ENCODE measurements at regions not wholly inside any gene's neighbourhood (a gene's known extent, or its start where the extent isn't known, plus 50 kb on each side); places are given as distances from the start of the nearest gene placed in this dataset.

DNA sequence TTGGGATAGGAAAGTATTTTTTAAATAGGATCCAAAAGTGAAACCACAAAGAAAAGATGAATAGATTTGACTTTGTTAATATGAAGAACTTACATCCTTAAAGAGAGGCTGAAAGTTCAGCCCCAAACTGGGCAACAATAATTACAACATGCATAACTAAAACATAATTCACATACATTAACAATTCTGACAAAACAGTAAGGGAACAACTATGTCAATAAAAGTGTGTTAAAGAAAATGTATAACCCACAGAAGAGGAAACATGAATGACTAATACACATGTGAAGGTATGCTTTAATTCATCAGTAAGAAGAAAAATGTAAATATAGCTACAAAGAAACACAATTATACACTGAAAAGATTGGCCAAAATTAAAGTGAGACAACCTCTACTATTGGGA lies 1597.6 kb upstream of the MIR17HG start:
- H3K9ac ChIP-seq (ENCODE audit: low read length): no peak overlapping the region
- H4K20me1 ChIP-seq (ENCODE audit: low read depth, low read length): no peaks in the 10 kb centered on the region
- TF ChIP-seq, protein P1, sequence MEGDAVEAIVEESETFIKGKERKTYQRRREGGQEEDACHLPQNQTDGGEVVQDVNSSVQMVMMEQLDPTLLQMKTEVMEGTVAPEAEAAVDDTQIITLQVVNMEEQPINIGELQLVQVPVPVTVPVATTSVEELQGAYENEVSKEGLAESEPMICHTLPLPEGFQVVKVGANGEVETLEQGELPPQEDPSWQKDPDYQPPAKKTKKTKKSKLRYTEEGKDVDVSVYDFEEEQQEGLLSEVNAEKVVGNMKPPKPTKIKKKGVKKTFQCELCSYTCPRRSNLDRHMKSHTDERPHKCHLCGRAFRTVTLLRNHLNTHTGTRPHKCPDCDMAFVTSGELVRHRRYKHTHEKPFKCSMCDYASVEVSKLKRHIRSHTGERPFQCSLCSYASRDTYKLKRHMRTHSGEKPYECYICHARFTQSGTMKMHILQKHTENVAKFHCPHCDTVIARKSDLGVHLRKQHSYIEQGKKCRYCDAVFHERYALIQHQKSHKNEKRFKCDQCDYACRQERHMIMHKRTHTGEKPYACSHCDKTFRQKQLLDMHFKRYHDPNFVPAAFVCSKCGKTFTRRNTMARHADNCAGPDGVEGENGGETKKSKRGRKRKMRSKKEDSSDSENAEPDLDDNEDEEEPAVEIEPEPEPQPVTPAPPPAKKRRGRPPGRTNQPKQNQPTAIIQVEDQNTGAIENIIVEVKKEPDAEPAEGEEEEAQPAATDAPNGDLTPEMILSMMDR (IDR thresholded peaks at IDR 0.05; ENCODE audit: insufficient read depth, low read length, poor library complexity, severe bottlenecking): no peak
- TF ChIP-seq EZH2phosphoT487 (conservative IDR thresholded peaks at IDR 0.05; ENCODE audit: low read length): no peak
- no peak overlapping the region for H2AFZ ChIP-seq (ENCODE audit: low read depth, low read length, severe bottlenecking)
- H3K9me3 ChIP-seq (ENCODE audit: insufficient read depth, low read length): no peaks in the 10 kb centered on the region
- no peaks in the 10 kb centered on the region for H3F3A ChIP-seq (ENCODE audit: insufficient read depth)
- H3K9me2 ChIP-seq (replicated peaks; ENCODE audit: insufficient read depth, low read length): no peaks in the 10 kb centered on the region
- no peaks in the 10 kb centered on the region for H3K36me3 ChIP-seq (ENCODE audit: low read length)
- no peaks in the 10 kb centered on the region for H3K79me2 ChIP-seq (ENCODE audit: insufficient read depth, low read length)
- H3K27ac ChIP-seq (ENCODE audit: low read depth, low read length): no peak overlapping the region
- H3K4me3 ChIP-seq (ENCODE audit: insufficient read depth, low read length, poor library complexity, severe bottlenecking): no peak overlapping the region
- H3K27me3 ChIP-seq (ENCODE audit: low read length): no peaks in the 10 kb centered on the region
- no peak overlapping the region for H3K4me2 ChIP-seq (ENCODE audit: low read depth, low read length, poor library complexity, severe bottlenecking)

DNA sequence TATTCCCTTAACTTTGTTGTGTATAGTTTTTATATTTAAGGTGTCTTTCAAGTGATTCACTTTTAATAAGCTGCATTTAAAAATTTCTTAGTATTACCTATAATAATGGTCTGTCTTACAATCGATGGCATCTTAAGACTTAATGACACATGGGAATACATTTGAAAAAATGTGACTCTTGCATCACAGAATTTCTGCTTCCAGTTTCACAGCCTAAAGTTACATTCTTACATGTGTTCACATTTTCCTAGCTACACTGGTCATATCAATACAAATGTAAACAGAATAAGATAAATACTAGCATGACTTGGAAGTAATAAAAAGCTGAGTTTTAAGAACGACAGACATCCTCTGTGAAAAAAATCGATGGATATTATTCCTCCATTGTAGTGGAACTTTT lies 1597.1 kb upstream of the MIR17HG start:
- H3K9me3 ChIP-seq (ENCODE audit: insufficient read depth, low read length): no peaks in the 10 kb centered on the region
- no peak overlapping the region for H3K9ac ChIP-seq (ENCODE audit: low read length)
- no peaks in the 10 kb centered on the region for H3K36me3 ChIP-seq (ENCODE audit: low read length)
- TF ChIP-seq, protein P1 (IDR thresholded peaks at IDR 0.05; ENCODE audit: insufficient read depth, low read length, poor library complexity, severe bottlenecking): no peak
- TF ChIP-seq EZH2phosphoT487 (conservative IDR thresholded peaks at IDR 0.05; ENCODE audit: low read length): no peak
- H3K4me2 ChIP-seq (ENCODE audit: low read depth, low read length, poor library complexity, severe bottlenecking): no peak overlapping the region
- H2AFZ ChIP-seq (ENCODE audit: low read depth, low read length, severe bottlenecking): no peak overlapping the region
- H3K27me3 ChIP-seq (ENCODE audit: low read length): no peaks in the 10 kb centered on the region
- H3K27ac ChIP-seq (ENCODE audit: low read depth, low read length): no peak overlapping the region
- H4K20me1 ChIP-seq (ENCODE audit: low read depth, low read length): no peaks in the 10 kb centered on the region
- H3F3A ChIP-seq (ENCODE audit: insufficient read depth): no peaks in the 10 kb centered on the region
- no peaks in the 10 kb centered on the region for H3K79me2 ChIP-seq (ENCODE audit: insufficient read depth, low read length)
- no peak overlapping the region for H3K4me3 ChIP-seq (ENCODE audit: insufficient read depth, low read length, poor library complexity, severe bottlenecking)
- H3K9me2 ChIP-seq (replicated peaks; ENCODE audit: insufficient read depth, low read length): no peaks in the 10 kb centered on the region

DNA sequence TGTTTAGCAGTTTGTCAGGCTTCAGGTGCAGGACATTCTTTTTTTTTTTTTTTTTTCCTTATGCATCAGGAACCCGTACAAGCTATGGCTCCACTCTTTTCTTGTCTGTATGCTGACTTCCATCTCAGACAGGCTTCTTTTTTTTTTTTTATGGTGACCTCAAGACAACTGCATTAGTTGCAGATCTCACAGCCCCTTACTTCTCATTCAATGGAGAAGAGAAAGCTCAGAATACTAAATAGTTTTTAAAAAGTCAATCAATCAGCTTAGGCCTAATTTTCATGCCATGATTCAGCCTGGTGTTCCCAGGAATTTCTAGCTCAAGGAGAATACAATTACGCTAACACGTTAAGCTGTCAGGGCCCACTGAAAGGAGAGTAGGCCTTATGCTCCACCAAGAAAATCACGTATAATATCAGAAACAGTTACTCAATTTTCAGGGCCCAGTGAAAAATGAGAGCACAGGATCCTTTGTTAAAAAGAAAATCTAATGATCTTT lies 1596.0 kb upstream of the MIR17HG start:
- Histone ChIP-seq H3K4me2 (ENCODE audit: low read depth, low read length, poor library complexity, severe bottlenecking) (no peak overlapping the region), H3K79me2 (ENCODE audit: insufficient read depth, low read length) (no peaks in the 10 kb centered on the region), H3K9me2 (replicated peaks; ENCODE audit: insufficient read depth, low read length) (no peaks in the 10 kb centered on the region), H3K27me3 (ENCODE audit: low read length) (no peaks in the 10 kb centered on the region), H3F3A (ENCODE audit: insufficient read depth) (no peaks in the 10 kb centered on the region), H3K9me3 (ENCODE audit: insufficient read depth, low read length) (peaks cover 10% of the 10 kb centered on the region; the same call in 1 of the 2 replicates), H3K27ac (ENCODE audit: low read depth, low read length) (no peak overlapping the region), H2AFZ (ENCODE audit: low read depth, low read length, severe bottlenecking) (no peak overlapping the region), H4K20me1 (ENCODE audit: low read depth, low read length) (no peaks in the 10 kb centered on the region), H3K9ac (ENCODE audit: low read length) (no peak overlapping the region), H3K4me3 (ENCODE audit: insufficient read depth, low read length, poor library complexity, severe bottlenecking) (no peak overlapping the region), H3K36me3 (ENCODE audit: low read length) (no peaks in the 10 kb centered on the region)
- TF ChIP-seq, protein P1 (IDR thresholded peaks at IDR 0.05; ENCODE audit: insufficient read depth, low read length, poor library complexity, severe bottlenecking): no peak
- TF ChIP-seq EZH2phosphoT487 (conservative IDR thresholded peaks at IDR 0.05; ENCODE audit: low read length): no peak
